SU-DHL-6 (cell line): ENCODE measurements at regions not wholly inside any gene's neighbourhood (a gene's known extent, or its start where the extent isn't known, plus 50 kb on each side); places are given as distances from the start of the nearest gene placed in this dataset.

Experiments
- H2AFZ ChIP-seq: fragments of 200-600 bp; sonication (generic); 2 replicates; pipeline ENCODE4 v1.6.1; 2014; ENCODE audit warnings: low read depth, mild to moderate bottlenecking, moderate library complexity, mixed read lengths, antibody characterized with exemption, low read length; ENCODE audit not compliant: severe bottlenecking
- H3F3A ChIP-seq: fragments of 200-600 bp; shearing (Covaris generic); 2 replicates; pipeline ENCODE4 v1.6.0; 2016; ENCODE audit warnings: antibody characterized with exemption, mild to moderate bottlenecking; ENCODE audit not compliant: insufficient read depth
- H3K27ac ChIP-seq: fragments of 200-600 bp; sonication (generic); 2 replicates; pipeline ENCODE4 v1.5.1; 2016; ENCODE audit warnings: low read depth, mild to moderate bottlenecking, low read length, moderate library complexity, mixed read lengths
- H3K27me3 ChIP-seq: fragments of 200-600 bp; sonication (generic), shearing (Covaris generic); 2 replicates; pipeline ENCODE4 v1.6.0; 2014; ENCODE audit warnings: mild to moderate bottlenecking, low read length
- H3K36me3 ChIP-seq: fragments of 200-600 bp; sonication (generic); 2 replicates; pipeline ENCODE4 v1.6.1; 2014; ENCODE audit warnings: mild to moderate bottlenecking, low read length, mixed read lengths
- H3K4me2 ChIP-seq: fragments of 300-600, 200-600 bp; shearing (Covaris generic), sonication (generic); 2 replicates; pipeline ENCODE4 v1.6.0; 2014; ENCODE audit warnings: low read length, low read depth, mild to moderate bottlenecking; ENCODE audit not compliant: poor library complexity, severe bottlenecking
- H3K4me3 ChIP-seq: fragments of 200-600 bp; sonication (generic); 2 replicates; pipeline ENCODE4 v1.5.1; 2014; ENCODE audit warnings: antibody characterized with exemption, low read length, mild to moderate bottlenecking, mixed read lengths; ENCODE audit not compliant: insufficient read depth, poor library complexity, severe bottlenecking
- H3K79me2 ChIP-seq: fragments of 200-600 bp; sonication (generic); 2 replicates; pipeline ENCODE4 v1.6.1; 2014; ENCODE audit warnings: mild to moderate bottlenecking, low read length, moderate library complexity; ENCODE audit not compliant: insufficient read depth
- H3K9ac ChIP-seq: fragments of 200-600 bp; sonication (generic); 2 replicates; pipeline ENCODE4 v1.7.0; 2014; ENCODE audit warnings: mild to moderate bottlenecking, low read length
- H3K9me2 ChIP-seq: fragments of 200-600 bp; sonication (generic); replicated peaks from 2 replicates; pipeline ENCODE4 v1.6.1; 2014; ENCODE audit warnings: low read length; ENCODE audit not compliant: insufficient read depth
- H3K9me3 ChIP-seq: fragments of 200-600 bp; sonication (generic); 2 replicates; pipeline ENCODE4 v1.6.1; 2014; ENCODE audit warnings: low read length, mixed read lengths; ENCODE audit not compliant: insufficient read depth
- H4K20me1 ChIP-seq: fragments of 200-600 bp; sonication (generic); 2 replicates; pipeline ENCODE4 v1.6.1; 2014; ENCODE audit warnings: low read depth, mild to moderate bottlenecking, antibody characterized with exemption, low read length, moderate library complexity, mixed read lengths
- EZH2phosphoT487 ChIP-seq: fragments of 200-600 bp; sonication (generic), shearing (Covaris generic); conservative IDR thresholded peaks from 2 replicates; pipeline ENCODE4 v1.6.1; 2018; ENCODE audit warnings: mild to moderate bottlenecking, antibody characterized with exemption, low read length, moderate library complexity, mixed read lengths
- TF ChIP-seq, protein P1 (sequence below): fragments of 200-600 bp; sonication (generic); IDR thresholded peaks from one replicate; pipeline ENCODE4 v1.5.1; 2017; ENCODE audit warnings: antibody characterized with exemption, mild to moderate bottlenecking, low read length, moderate library complexity; ENCODE audit not compliant: insufficient read depth, poor library complexity, severe bottlenecking

DNA sequence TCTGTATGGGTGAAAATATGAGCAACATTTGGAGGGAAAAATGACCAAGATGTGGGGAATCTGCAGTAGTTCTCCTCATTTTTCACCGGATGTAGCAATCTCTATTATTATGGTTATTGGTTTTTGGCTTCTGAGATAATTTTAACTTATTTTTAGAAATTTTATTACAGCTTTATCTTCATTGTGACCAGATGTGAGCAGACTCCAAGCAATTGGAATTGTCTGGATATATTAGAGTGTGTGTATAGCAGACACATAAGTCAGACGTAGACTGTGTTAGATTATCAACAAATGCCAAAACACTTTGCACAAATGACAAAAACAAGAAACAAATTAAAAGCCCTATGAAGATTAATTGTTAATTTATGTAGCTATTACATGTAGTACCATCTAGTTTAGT is 249.1 kb downstream of the DNAJB9 start:
- H3K36me3 ChIP-seq: no peaks in the 10 kb centered on the region
- H3K9ac ChIP-seq: no peak overlapping the region
- no peak overlapping the region for H3K4me3 ChIP-seq
- no peaks in the 10 kb centered on the region for H3K27me3 ChIP-seq
- no peak overlapping the region for H3K27ac ChIP-seq
- H3K79me2 ChIP-seq: no peaks in the 10 kb centered on the region
- H3K9me2 ChIP-seq: no peaks in the 10 kb centered on the region
- H3F3A ChIP-seq: no peaks in the 10 kb centered on the region
- no peaks in the 10 kb centered on the region for H4K20me1 ChIP-seq
- TF ChIP-seq, protein P1, sequence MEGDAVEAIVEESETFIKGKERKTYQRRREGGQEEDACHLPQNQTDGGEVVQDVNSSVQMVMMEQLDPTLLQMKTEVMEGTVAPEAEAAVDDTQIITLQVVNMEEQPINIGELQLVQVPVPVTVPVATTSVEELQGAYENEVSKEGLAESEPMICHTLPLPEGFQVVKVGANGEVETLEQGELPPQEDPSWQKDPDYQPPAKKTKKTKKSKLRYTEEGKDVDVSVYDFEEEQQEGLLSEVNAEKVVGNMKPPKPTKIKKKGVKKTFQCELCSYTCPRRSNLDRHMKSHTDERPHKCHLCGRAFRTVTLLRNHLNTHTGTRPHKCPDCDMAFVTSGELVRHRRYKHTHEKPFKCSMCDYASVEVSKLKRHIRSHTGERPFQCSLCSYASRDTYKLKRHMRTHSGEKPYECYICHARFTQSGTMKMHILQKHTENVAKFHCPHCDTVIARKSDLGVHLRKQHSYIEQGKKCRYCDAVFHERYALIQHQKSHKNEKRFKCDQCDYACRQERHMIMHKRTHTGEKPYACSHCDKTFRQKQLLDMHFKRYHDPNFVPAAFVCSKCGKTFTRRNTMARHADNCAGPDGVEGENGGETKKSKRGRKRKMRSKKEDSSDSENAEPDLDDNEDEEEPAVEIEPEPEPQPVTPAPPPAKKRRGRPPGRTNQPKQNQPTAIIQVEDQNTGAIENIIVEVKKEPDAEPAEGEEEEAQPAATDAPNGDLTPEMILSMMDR: no peak
- H3K9me3 ChIP-seq: no peaks in the 10 kb centered on the region
- H3K4me2 ChIP-seq: no peak overlapping the region
- H2AFZ ChIP-seq: no peak overlapping the region

DNA sequence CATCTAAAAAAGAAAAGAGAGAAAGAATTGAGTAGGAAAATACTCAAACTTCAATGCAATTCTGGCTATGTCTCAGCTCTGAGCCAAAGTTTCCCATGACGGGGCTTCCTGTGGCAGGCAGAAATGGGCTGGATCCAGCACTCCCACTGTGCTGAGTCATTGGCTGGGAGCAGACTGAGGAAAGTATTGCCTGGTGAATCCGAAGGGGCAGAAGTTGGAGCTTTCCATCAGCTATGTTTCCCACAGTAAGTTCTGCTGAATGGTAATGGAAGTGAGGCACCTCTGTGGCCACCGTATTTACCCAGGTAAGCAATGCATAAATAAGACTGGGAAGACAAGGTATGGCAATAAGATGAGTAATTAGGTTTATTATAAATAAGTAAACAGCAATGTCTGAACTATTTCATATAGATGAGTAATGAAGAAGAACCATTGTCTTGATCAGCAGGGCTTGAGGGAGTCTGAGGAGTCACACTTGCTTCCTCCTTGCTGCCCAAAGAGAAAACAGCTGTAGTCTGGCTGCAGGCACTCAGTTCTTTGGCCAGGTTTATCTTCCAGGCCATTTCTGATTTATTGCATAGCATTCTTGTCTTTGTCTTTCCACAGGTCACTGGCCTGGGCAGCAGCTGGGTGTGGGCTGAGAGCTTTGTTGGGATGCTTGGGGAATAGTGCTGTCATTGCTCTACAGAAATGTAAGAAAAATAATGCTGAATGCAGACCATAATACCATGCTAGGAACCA is 255.3 kb downstream of the DNAJB9 start:
- Histone ChIP-seq H3K27me3 (no peaks in the 10 kb centered on the region), H2AFZ (no peak overlapping the region), H3K4me2 (no peak overlapping the region), H3F3A (no peaks in the 10 kb centered on the region), H3K4me3 (no peak overlapping the region), H3K9ac (no peak overlapping the region), H3K36me3 (no peaks in the 10 kb centered on the region), H3K9me3 (no peaks in the 10 kb centered on the region), H3K9me2 (no peaks in the 10 kb centered on the region), H3K27ac (no peak overlapping the region), H3K79me2 (no peaks in the 10 kb centered on the region), H4K20me1 (no peaks in the 10 kb centered on the region)
- TF ChIP-seq EZH2phosphoT487: no peak
- TF ChIP-seq, protein P1: no peak

DNA sequence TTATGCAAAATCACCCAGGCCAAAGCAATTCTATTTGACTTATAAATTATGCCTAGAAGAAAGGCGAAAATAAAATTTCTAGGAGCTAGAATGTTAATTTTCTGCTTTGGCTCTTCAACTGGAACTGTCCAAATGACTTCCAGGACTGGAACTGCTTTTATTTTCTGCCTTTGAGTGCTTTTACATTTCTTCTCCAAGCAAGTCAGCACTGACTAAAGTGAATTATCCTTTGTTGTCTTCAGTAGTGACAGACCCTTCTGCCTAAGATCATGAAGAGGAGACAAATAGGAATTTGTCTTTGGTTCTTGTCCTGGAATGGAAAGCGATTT is 255.9 kb downstream of the DNAJB9 start:
- Histone ChIP-seq H4K20me1 (no peaks in the 10 kb centered on the region), H3K4me2 (no peak overlapping the region), H3K27me3 (no peaks in the 10 kb centered on the region), H3K4me3 (no peak overlapping the region), H2AFZ (no peak overlapping the region), H3K9me3 (no peaks in the 10 kb centered on the region), H3K9ac (no peak overlapping the region), H3K79me2 (no peaks in the 10 kb centered on the region), H3K27ac (no peak overlapping the region), H3K36me3 (no peaks in the 10 kb centered on the region), H3F3A (no peaks in the 10 kb centered on the region), H3K9me2 (no peaks in the 10 kb centered on the region)
- TF ChIP-seq, protein P1: no peak
- no peak for TF ChIP-seq EZH2phosphoT487

DNA sequence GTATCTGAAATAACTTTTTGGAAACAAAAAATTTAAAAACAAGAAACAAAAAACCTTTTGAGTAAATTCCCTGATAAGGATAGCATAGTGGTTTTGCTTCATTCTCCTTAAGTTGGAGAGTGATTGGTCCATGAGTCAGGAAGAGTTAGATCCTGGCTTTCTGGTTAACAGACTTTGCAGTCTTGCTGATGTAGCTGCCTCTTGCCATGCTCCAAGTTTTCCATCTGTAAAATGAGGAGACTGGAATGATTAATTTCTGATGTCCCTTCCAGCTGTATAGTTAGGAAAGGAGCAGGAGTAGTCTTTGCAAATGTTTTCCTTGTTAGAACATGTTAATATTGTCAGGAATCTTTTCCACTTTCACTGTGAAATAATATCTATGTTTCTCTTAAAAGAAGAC is 266.6 kb downstream of the DNAJB9 start:
- Histone ChIP-seq H3K9ac (no peak overlapping the region), H3K27me3 (no peaks in the 10 kb centered on the region), H2AFZ (no peak overlapping the region), H3K79me2 (no peaks in the 10 kb centered on the region), H3K4me2 (no peak overlapping the region), H3K9me3 (no peaks in the 10 kb centered on the region), H3K27ac (no peak overlapping the region), H3K9me2 (no peaks in the 10 kb centered on the region), H3F3A (no peaks in the 10 kb centered on the region), H3K4me3 (no peak overlapping the region), H4K20me1 (no peaks in the 10 kb centered on the region), H3K36me3 (no peaks in the 10 kb centered on the region)
- TF ChIP-seq, protein P1: no peak
- TF ChIP-seq EZH2phosphoT487: no peak
